Mesodermal cell (in vitro differentiated cells): ENCODE measurements at regions not wholly inside any gene's neighbourhood (a gene's known extent, or its start where the extent isn't known, plus 50 kb on each side); places are given as distances from the start of the nearest gene placed in this dataset.

Experiments
- H3K27ac ChIP-seq: 2 replicates; pipeline ENCODE4 v1.7.0; 2013; ENCODE audit warnings: mild to moderate bottlenecking, low read depth, low read length, moderate library complexity; ENCODE audit not compliant: severe bottlenecking
- H3K36me3 ChIP-seq: 2 replicates; pipeline ENCODE4 v1.7.1; 2013; ENCODE audit warnings: mild to moderate bottlenecking, low read length, moderate library complexity; ENCODE audit not compliant: control insufficient read depth, insufficient read depth
- H3K4me1 ChIP-seq: one replicate; pipeline ENCODE4 v1.7.1; 2013; ENCODE audit warnings: mild to moderate bottlenecking, low read length; ENCODE audit not compliant: insufficient read depth, control insufficient read depth, poor library complexity, severe bottlenecking
- H3K4me3 ChIP-seq: 2 replicates; pipeline ENCODE4 v1.7.0; 2013; ENCODE audit warnings: low read length, control low read depth, mild to moderate bottlenecking; ENCODE audit not compliant: insufficient read depth, poor library complexity, severe bottlenecking; ENCODE audit errors: extremely low read depth
- H3K9me3 ChIP-seq: 2 replicates; pipeline ENCODE4 v1.7.1; 2013; ENCODE audit warnings: mild to moderate bottlenecking, low read length, moderate library complexity; ENCODE audit not compliant: control insufficient read depth
- WGBS, 2 experiments: methylation state at CpG; one replicate each; pipeline ENCODE4 v1.1.5; 2013; ENCODE audit warnings: missing lambda C conversion rate in 2 of 2; ENCODE audit not compliant: insufficient coverage in 2 of 2; 5-methylcytosine and 5-hydroxymethylcytosine counted together

GRCh38 chr10:43942096-43942850, 293.6 kb upstream of the ZNF32 start:
- no peak overlapping the region for H3K4me3 ChIP-seq
- no peaks in the 10 kb centered on the region for H3K4me1 ChIP-seq
- H3K36me3 ChIP-seq: no peaks in the 10 kb centered on the region
- no peak overlapping the region for H3K27ac ChIP-seq
- H3K9me3 ChIP-seq: no peaks in the 10 kb centered on the region
- 82 to 83% methylated on average over 9 to 10 of the region's 10 CpGs for WGBS, 2 experiments

GRCh38 chr10:43940898-43941837, 292.5 kb upstream of the ZNF32 start:
- Histone ChIP-seq H3K9me3 (no peaks in the 10 kb centered on the region), H3K4me1 (no peaks in the 10 kb centered on the region), H3K27ac (no peak overlapping the region), H3K36me3 (no peaks in the 10 kb centered on the region), H3K4me3 (no peak overlapping the region)
- WGBS, 2 experiments: 89 to 95% methylated on average over 1 of the region's 4 CpGs

- H3K9me3 ChIP-seq: no peaks in the 10 kb centered on the region
- no peak overlapping the region for H3K27ac ChIP-seq
- H3K4me1 ChIP-seq: no peaks in the 10 kb centered on the region
- H3K36me3 ChIP-seq: no peaks in the 10 kb centered on the region
- WGBS, 2 experiments: 75 to 80% methylated on average over 7 to 10 of the region's 10 CpGs
- no peak overlapping the region for H3K4me3 ChIP-seq
Measured at GRCh38 chr10:43939939-43940820, 291.5 kb upstream of the ZNF32 start.

GRCh38 chr10:43939389-43939938, 290.8 kb upstream of the ZNF32 start:
- Histone ChIP-seq H3K27ac (no peak overlapping the region), H3K4me3 (no peak overlapping the region), H3K4me1 (no peaks in the 10 kb centered on the region), H3K36me3 (no peaks in the 10 kb centered on the region), H3K9me3 (no peaks in the 10 kb centered on the region)
- 75 to 93% methylated on average over 4 to 6 of the region's 6 CpGs for WGBS, 2 experiments

GRCh38 chr10:43938810-43939209, 290.1 kb upstream of the ZNF32 start:
- 74 to 85% methylated on average over 5 to 7 of the region's 8 CpGs for WGBS, 2 experiments
- Histone ChIP-seq H3K36me3 (no peaks in the 10 kb centered on the region), H3K4me1 (no peaks in the 10 kb centered on the region), H3K9me3 (no peaks in the 10 kb centered on the region), H3K4me3 (no peak overlapping the region), H3K27ac (no peak overlapping the region)

- WGBS, 2 experiments: 83% methylated on average over 2 of the region's 4 CpGs
- Histone ChIP-seq H3K4me3 (no peak overlapping the region), H3K27ac (no peak overlapping the region), H3K4me1 (no peaks in the 10 kb centered on the region), H3K36me3 (no peaks in the 10 kb centered on the region), H3K9me3 (no peaks in the 10 kb centered on the region)
Measured at GRCh38 chr10:43931308-43931930, 282.7 kb upstream of the ZNF32 start.

GRCh38 chr10:43930777-43931176, 282.1 kb upstream of the ZNF32 start:
- Histone ChIP-seq H3K36me3 (no peaks in the 10 kb centered on the region), H3K4me1 (no peaks in the 10 kb centered on the region), H3K9me3 (no peaks in the 10 kb centered on the region), H3K4me3 (no peak overlapping the region), H3K27ac (no peak overlapping the region)
- WGBS, 2 experiments: 85 to 100% methylated on average over 3 of the region's 5 CpGs

GRCh38 chr10:43930243-43930642, 281.6 kb upstream of the ZNF32 start:
- no peaks in the 10 kb centered on the region for H3K9me3 ChIP-seq
- H3K36me3 ChIP-seq: no peaks in the 10 kb centered on the region
- 83 to 100% methylated on average over 2 to 3 of the region's 3 CpGs for WGBS, 2 experiments
- no peaks in the 10 kb centered on the region for H3K4me1 ChIP-seq
- no peak overlapping the region for H3K4me3 ChIP-seq
- no peak overlapping the region for H3K27ac ChIP-seq

- no peak overlapping the region for H3K27ac ChIP-seq
- no peaks in the 10 kb centered on the region for H3K9me3 ChIP-seq
- no peaks in the 10 kb centered on the region for H3K4me1 ChIP-seq
- 83 to 92% methylated on average over 6 of the region's 6 CpGs for WGBS, 2 experiments
- H3K36me3 ChIP-seq: no peaks in the 10 kb centered on the region
- no peak overlapping the region for H3K4me3 ChIP-seq
Measured at GRCh38 chr10:43929122-43929521, 280.4 kb upstream of the ZNF32 start.
